Liver (tissue), 7 donors: ENCODE measurements at regions not wholly inside any gene's neighbourhood (a gene's known extent, or its start where the extent isn't known, plus 50 kb on each side); places are given as distances from the start of the nearest gene placed in this dataset.

Experiments
- DNase-seq: peaks from one replicate; pipeline ENCODE4 v3.0.0-alpha.2; 2017; ENCODE audit warnings: low spot score
- H3K27ac ChIP-seq, 2 donors: one replicate each; pipeline ENCODE4 v1.7.0; 2013; ENCODE audit warnings: inconsistent platforms in 2 of 2, low read length in 2 of 2, control low read depth in 1 of 2, low read depth in 1 of 2, mild to moderate bottlenecking in 1 of 2
- H3K27me3 ChIP-seq, 4 donors: one replicate each; pipeline versions ENCODE4 v1.6.1 to v1.7.0; 2013; ENCODE audit warnings: low read length in 3 of 4, inconsistent platforms in 1 of 4, mild to moderate bottlenecking in 1 of 4, moderate library complexity in 1 of 4; ENCODE audit not compliant: control insufficient read depth in 4 of 4, insufficient read depth in 4 of 4
- H3K36me3 ChIP-seq, 4 donors: one replicate each; pipeline versions ENCODE4 v1.6.1 to v1.7.0; 2013; ENCODE audit warnings: low read length in 3 of 4, mild to moderate bottlenecking in 3 of 4, low read depth in 1 of 4, moderate library complexity in 1 of 4; ENCODE audit not compliant: control insufficient read depth in 4 of 4, insufficient read depth in 3 of 4
- H3K4me1 ChIP-seq, 4 donors: one replicate each; pipeline versions ENCODE4 v1.6.1 to v1.7.0; 2013; ENCODE audit warnings: low read length in 3 of 4, mild to moderate bottlenecking in 3 of 4, moderate library complexity in 1 of 4; ENCODE audit not compliant: control insufficient read depth in 4 of 4, insufficient read depth in 4 of 4
- H3K4me3 ChIP-seq, 3 donors: one replicate each; pipeline versions ENCODE4 v1.6.1 to v1.7.0; 2013; ENCODE audit warnings: low read length in 3 of 3, control low read depth in 1 of 3, low read depth in 1 of 3, mild to moderate bottlenecking in 1 of 3
- H3K9ac ChIP-seq, 2 donors: one replicate each; pipeline ENCODE4 v1.7.0; 2013; ENCODE audit warnings: low read length in 2 of 2, mild to moderate bottlenecking in 2 of 2, moderate library complexity in 2 of 2, control low read depth in 1 of 2, low read depth in 1 of 2
- H3K9me3 ChIP-seq, 4 donors: one replicate each; pipeline versions ENCODE4 v1.6.1 to v1.7.0; 2013; ENCODE audit warnings: low read length in 3 of 4; ENCODE audit not compliant: control insufficient read depth in 4 of 4
- ATF3 ChIP-seq: IDR thresholded peaks from 2 replicates; pipeline ENCODE4 v1.6.1; 2016; ENCODE audit warnings: antibody characterized with exemption
- EGR1 ChIP-seq, 2 donors: IDR thresholded peaks; 2 replicates each; pipeline ENCODE4 v1.6.1; 2016 to 2018; ENCODE audit warnings: antibody characterized with exemption in 2 of 2, low read depth in 2 of 2
- FOXA2 ChIP-seq: IDR thresholded peaks from 2 replicates; pipeline ENCODE4 v1.6.1; 2016; ENCODE audit warnings: antibody characterized with exemption
- GABPA ChIP-seq, 2 donors: IDR thresholded peaks in 1 of 2; conservative IDR thresholded peaks in 1 of 2; 2 replicates each; pipeline ENCODE4 v1.6.1; 2016; ENCODE audit warnings: antibody characterized with exemption in 2 of 2, mild to moderate bottlenecking in 1 of 2, moderate library complexity in 1 of 2
- JUND ChIP-seq, 2 donors: IDR thresholded peaks; 2 replicates each; pipeline ENCODE4 v1.6.1; 2016; ENCODE audit warnings: antibody characterized with exemption in 2 of 2
- NR2F2 ChIP-seq: IDR thresholded peaks from 2 replicates; pipeline ENCODE4 v1.6.1; 2016; ENCODE audit warnings: antibody characterized with exemption
- RAD21 ChIP-seq, 2 donors: IDR thresholded peaks; 2 replicates each; pipeline ENCODE4 v1.6.1; 2016; ENCODE audit warnings: antibody characterized with exemption in 2 of 2, mild to moderate bottlenecking in 2 of 2
- REST ChIP-seq: IDR thresholded peaks from 2 replicates; pipeline ENCODE4 v1.6.1; 2016; ENCODE audit warnings: antibody characterized with exemption, mild to moderate bottlenecking
- RXRA ChIP-seq, 2 donors: IDR thresholded peaks; 2 replicates each; pipeline ENCODE4 v1.6.1; 2017 to 2018; ENCODE audit warnings: antibody characterized with exemption in 2 of 2, mild to moderate bottlenecking in 1 of 2
- SP1 ChIP-seq: IDR thresholded peaks from 2 replicates; pipeline ENCODE4 v1.6.1; 2018; ENCODE audit warnings: antibody characterized with exemption, mild to moderate bottlenecking
- TAF1 ChIP-seq: conservative IDR thresholded peaks from 2 replicates; pipeline ENCODE4 v1.6.1; 2016; ENCODE audit warnings: antibody characterized with exemption, mild to moderate bottlenecking
- YY1 ChIP-seq: IDR thresholded peaks from 2 replicates; pipeline ENCODE4 v1.6.1; 2016; ENCODE audit warnings: antibody characterized with exemption, mild to moderate bottlenecking
- ZBTB33 ChIP-seq: IDR thresholded peaks from 2 replicates; pipeline ENCODE4 v1.6.1; 2016; ENCODE audit warnings: antibody characterized with exemption
- WGBS: extraction: QIAGEN DNeasy Blood & Tissue Kit; methylation state at CpG from one replicate; pipeline ENCODE4 v1.1.7; 2013; 5-methylcytosine and 5-hydroxymethylcytosine counted together
- donor health status: healthy.
- donor health status: healthy.
- donor health status: healthy.
- donor health status: healthy.

GRCh38 chr3:24704496-24704895 lies 209.8 kb upstream of the THRB start:
- Histone ChIP-seq H3K9ac (no peak overlapping the region), H3K27ac (no peak overlapping the region), H3K4me1 (no peaks in the 10 kb centered on the region), H3K27me3 (peaks cover 0 to 9% (median 0%) of the 10 kb centered on the region in 4 donors), H3K36me3 (no peaks in the 10 kb centered on the region), H3K4me3 (no peak overlapping the region), H3K9me3 (no peaks in the 10 kb centered on the region)
- no peak for TF ChIP-seq TAF1
- no peak for TF ChIP-seq ZBTB33
- TF ChIP-seq JUND (IDR thresholded peaks at IDR 0.05): peak; percentile 45 to 64
- 25% methylated on average over 3 of the region's 3 CpGs for WGBS
- no peak for DNase-seq

- Histone ChIP-seq H3K27ac (no peak overlapping the region), H3K4me3 (no peak overlapping the region), H3K9me3 (no peaks in the 10 kb centered on the region), H3K27me3 (peaks cover 0 to 9% (median 0%) of the 10 kb centered on the region in 4 donors), H3K9ac (no peak overlapping the region), H3K36me3 (no peaks in the 10 kb centered on the region), H3K4me1 (no peaks in the 10 kb centered on the region)
- TF ChIP-seq FOXA2 (no peak), JUND (IDR thresholded peaks at IDR 0.05) (no peak), REST (no peak), RAD21 (IDR thresholded peaks at IDR 0.05) (no peak), EGR1 (IDR thresholded peaks at IDR 0.05; ENCODE audit: low read depth in 2 of 2) (no peak), NR2F2 (no peak), ATF3 (no peak), SP1 (no peak), ZBTB33 (no peak), YY1 (no peak), TAF1 (no peak), RXRA (IDR thresholded peaks at IDR 0.05) (no peak), GABPA (IDR thresholded peaks at IDR 0.05 in 1 of 2, conservative IDR thresholded peaks at IDR 0.05 in 1 of 2) (no peak)
- DNase-seq: no peak
Measured at GRCh38 chr3:24707936-24708335, 213.3 kb upstream of the THRB start.
